ENCODE measurements at regions not wholly inside any gene's neighbourhood (a gene's known extent, or its start where the extent isn't known, plus 50 kb on each side); places are given as distances from the start of the nearest gene placed in this dataset.

GRCh38 chr1:14380408-14380807 is 218.1 kb upstream of the KAZN start:
- no peaks in the 10 kb centered on the region for H3K9me2 ChIP-seq (replicated peaks; ENCODE audit: insufficient read depth)
- 84% methylated on average over 1 of the region's 1 CpG for WGBS (ENCODE audit: low lambda C conversion rate, missing lambda C conversion rate)
- no peak overlapping the region for H3K27ac ChIP-seq
- H3K79me2 ChIP-seq = no peaks in the 10 kb centered on the region
- DNase-seq (ENCODE audit: low spot score) = no peak
- H4K20me1 ChIP-seq (ENCODE audit: insufficient read depth, poor library complexity, severe bottlenecking) = no peaks in the 10 kb centered on the region
- no peak overlapping the region for H3K4me2 ChIP-seq
- TF ChIP-seq EZH2 (IDR thresholded peaks at IDR 0.05; ENCODE audit: borderline replicate concordance) = no peak
- TF ChIP-seq EZH2phosphoT487 (IDR thresholded peaks at IDR 0.05; ENCODE audit: low read depth, severe bottlenecking, unreplicated experiment) = no peak
- TF ChIP-seq CTCF (IDR thresholded peaks at IDR 0.05; ENCODE audit: poor library complexity) = no peak
- no peaks in the 10 kb centered on the region for H3K27me3 ChIP-seq
- H3K9me3 ChIP-seq (ENCODE audit: low read depth) = no peaks in the 10 kb centered on the region
- no peak overlapping the region for H2AFZ ChIP-seq
- H3K4me3 ChIP-seq = no peak overlapping the region
- H3K36me3 ChIP-seq (replicated peaks; ENCODE audit: insufficient read depth, low read depth) = no peaks in the 10 kb centered on the region
- no peaks in the 10 kb centered on the region for H3K4me1 ChIP-seq (ENCODE audit: insufficient read depth)

GRCh38 chr1:14390816-14391215 is 207.7 kb upstream of the KAZN start:
- Histone ChIP-seq H4K20me1 (ENCODE audit: insufficient read depth, poor library complexity, severe bottlenecking) (no peaks in the 10 kb centered on the region), H3K4me2 (no peak overlapping the region), H3K9me3 (ENCODE audit: low read depth) (no peaks in the 10 kb centered on the region), H3K4me1 (ENCODE audit: insufficient read depth) (no peaks in the 10 kb centered on the region), H2AFZ (no peak overlapping the region), H3K36me3 (replicated peaks; ENCODE audit: insufficient read depth, low read depth) (no peaks in the 10 kb centered on the region), H3K27ac (no peak overlapping the region), H3K27me3 (no peaks in the 10 kb centered on the region), H3K4me3 (no peak overlapping the region), H3K9me2 (replicated peaks; ENCODE audit: insufficient read depth) (no peaks in the 10 kb centered on the region), H3K79me2 (no peaks in the 10 kb centered on the region)
- WGBS (ENCODE audit: low lambda C conversion rate, missing lambda C conversion rate) = 45% methylated on average over 1 of the region's 1 CpG
- DNase-seq (ENCODE audit: low spot score) = no peak
- TF ChIP-seq EZH2phosphoT487 (IDR thresholded peaks at IDR 0.05; ENCODE audit: low read depth, severe bottlenecking, unreplicated experiment) (no peak), CTCF (IDR thresholded peaks at IDR 0.05; ENCODE audit: poor library complexity) (no peak), EZH2 (IDR thresholded peaks at IDR 0.05; ENCODE audit: borderline replicate concordance) (no peak)

GRCh38 chr1:14392161-14392858 is 206.2 kb upstream of the KAZN start:
- no peaks in the 10 kb centered on the region for H3K9me3 ChIP-seq (ENCODE audit: low read depth)
- DNase-seq (ENCODE audit: low spot score) = no peak
- TF ChIP-seq CTCF (IDR thresholded peaks at IDR 0.05; ENCODE audit: poor library complexity) (no peak), EZH2phosphoT487 (IDR thresholded peaks at IDR 0.05; ENCODE audit: low read depth, severe bottlenecking, unreplicated experiment) (no peak), EZH2 (IDR thresholded peaks at IDR 0.05; ENCODE audit: borderline replicate concordance) (no peak)
- H3K4me2 ChIP-seq = no peak overlapping the region
- no peaks in the 10 kb centered on the region for H4K20me1 ChIP-seq (ENCODE audit: insufficient read depth, poor library complexity, severe bottlenecking)
- no peaks in the 10 kb centered on the region for H3K4me1 ChIP-seq (ENCODE audit: insufficient read depth)
- WGBS (ENCODE audit: low lambda C conversion rate, missing lambda C conversion rate) = 81% methylated on average over 12 of the region's 12 CpGs
- no peaks in the 10 kb centered on the region for H3K79me2 ChIP-seq
- no peak overlapping the region for H3K27ac ChIP-seq
- no peak overlapping the region for H3K4me3 ChIP-seq
- no peaks in the 10 kb centered on the region for H3K27me3 ChIP-seq
- no peak overlapping the region for H2AFZ ChIP-seq
- no peaks in the 10 kb centered on the region for H3K9me2 ChIP-seq (replicated peaks; ENCODE audit: insufficient read depth)
- no peaks in the 10 kb centered on the region for H3K36me3 ChIP-seq (replicated peaks; ENCODE audit: insufficient read depth, low read depth)

All from hepatocyte (in vitro differentiated cells).